HG02571 (cell line): ENCODE measurements at regions not wholly inside any gene's neighbourhood (a gene's known extent, or its start where the extent isn't known, plus 50 kb on each side); places are given as distances from the start of the nearest gene placed in this dataset.
A peak's percentile ranks its signal among the peaks of the same experiment; 100 is the strongest.
"Not testable (repeated sequence)": the region's sequence is repeated elsewhere in the genome, so short reads cannot be mapped to it uniquely, and the experiment has no call there.

Experiments used
- ATAC-seq: cut with Tn5 transposase; IDR thresholded peaks from one replicate; pipeline ENCODE4 v1.9.1; 2021; ENCODE audit warnings: mild to moderate bottlenecking, moderate library complexity; ENCODE audit not compliant: unreplicated experiment

DNA sequence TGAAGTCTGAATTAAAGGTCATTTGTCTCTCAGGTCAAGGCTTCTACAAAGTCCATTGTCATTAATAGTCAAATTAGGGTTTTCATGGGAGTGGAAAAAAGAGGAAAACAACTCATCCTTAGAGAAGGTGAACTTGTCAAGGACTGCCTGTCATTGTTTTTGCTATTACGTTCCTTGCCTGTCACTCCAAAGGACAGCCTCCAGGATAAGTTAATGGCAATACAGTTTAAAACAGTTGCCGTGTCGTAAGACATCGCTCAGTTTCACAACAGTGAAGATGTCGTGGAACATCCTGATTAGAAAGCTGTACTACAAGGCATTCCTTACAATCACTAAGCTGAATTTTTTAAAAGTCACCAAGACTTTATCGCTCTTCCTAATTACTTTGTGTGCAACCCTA, 466.8 kb upstream of the SMIM31 start:
- ATAC-seq: no peak

DNA sequence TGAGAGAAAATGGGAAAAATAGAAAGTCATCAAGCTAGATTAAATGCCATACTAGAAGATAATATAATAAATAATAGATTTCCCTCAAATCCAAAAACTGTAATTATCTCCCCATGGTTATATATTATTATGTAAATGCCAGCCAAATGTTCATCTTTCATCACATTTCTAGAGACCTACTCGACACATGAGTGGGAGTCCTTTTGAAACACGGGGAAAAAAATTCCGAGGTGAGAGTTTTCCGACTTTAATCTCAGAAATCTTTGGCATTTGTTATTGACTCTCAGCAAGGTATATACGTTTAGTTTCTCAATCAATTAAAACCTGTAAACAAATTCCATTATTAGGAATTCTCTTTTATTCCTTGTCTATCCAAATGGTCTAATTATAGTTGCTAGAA, 465.4 kb upstream of the SMIM31 start:
- ATAC-seq: no peak

DNA sequence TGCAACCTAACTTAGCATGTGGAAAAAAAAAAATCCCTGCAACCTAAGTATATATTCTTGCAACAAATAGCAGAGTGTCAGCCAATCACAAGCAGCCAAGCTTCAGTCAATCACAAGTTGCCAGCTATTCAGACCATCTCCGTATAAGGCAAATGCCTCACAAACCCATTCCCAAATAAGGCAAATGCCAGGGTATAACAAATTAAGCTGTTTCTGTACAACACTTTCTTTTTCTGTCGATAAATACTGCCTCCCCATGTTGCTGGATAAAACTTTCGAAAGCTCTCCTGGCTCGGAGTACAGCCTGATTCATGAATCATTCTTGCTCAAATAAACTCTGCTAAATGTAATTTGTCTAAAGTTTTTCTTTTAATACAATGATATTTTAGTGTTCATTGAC, 460.7 kb upstream of the SMIM31 start:
- no peak for ATAC-seq

DNA sequence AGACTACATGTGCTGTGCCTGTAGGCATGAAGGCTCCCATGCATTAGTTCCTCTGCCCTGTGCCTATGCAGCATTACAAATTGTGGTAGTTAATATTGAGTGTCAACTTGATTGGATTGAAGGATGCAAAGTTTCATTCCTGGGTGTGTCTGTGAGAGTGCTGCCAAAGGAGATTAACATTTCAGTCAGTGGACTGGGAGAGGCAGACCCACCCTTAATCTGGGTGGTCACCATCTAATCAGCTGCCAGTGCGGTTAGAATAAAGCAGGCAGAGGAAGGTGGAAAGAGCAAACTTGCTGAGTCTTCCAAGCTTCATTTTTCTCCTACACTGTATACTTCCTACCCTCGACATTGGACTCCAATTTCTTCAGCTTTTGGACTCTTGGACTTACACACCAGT, 460.2 kb upstream of the SMIM31 start:
- no peak for ATAC-seq

DNA sequence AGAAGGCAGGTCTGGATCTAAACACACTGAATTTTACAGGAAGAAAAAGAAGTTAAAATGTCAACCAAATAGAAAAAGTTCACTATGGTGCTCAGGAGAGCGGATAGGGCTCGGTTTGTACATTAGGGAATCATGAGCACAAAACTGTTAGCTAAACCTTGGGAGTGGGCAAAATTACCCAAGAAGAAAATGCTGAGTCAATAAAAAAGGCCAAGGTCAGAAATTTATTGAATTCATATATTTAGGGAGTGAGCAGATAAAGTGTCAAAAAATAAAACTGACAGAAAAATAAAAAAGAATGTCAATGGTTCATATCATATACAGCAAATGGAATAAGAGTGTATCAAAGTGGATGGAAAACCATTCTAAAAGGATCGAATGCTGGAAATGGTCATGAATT, 452.5 kb upstream of the SMIM31 start:
- ATAC-seq: no peak

DNA sequence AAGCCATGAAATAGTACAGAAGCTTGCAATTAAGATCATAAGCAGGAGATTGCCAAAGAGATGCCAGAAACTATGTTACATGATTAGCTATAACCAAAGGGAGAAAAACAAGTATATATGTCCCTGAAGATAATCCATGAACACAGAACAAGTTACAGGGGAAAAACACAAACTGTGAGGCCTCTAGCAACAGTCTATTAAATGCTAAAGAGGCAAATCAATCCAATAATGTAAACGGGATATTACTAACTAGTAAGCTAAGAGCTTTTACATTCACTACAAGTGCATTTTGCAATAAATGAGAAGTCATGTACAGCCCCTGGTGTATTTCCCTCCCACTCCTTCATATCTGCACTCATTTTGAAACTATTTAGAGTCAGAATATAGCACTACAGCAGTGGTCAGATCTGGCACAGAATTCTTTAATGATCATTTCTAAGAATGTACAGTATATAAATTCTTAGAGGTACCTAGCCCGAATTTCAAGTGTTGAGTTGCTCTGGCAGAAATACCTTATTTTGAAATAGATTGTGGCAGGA, 449.8 kb upstream of the SMIM31 start:
- ATAC-seq: peak; percentile 70

DNA sequence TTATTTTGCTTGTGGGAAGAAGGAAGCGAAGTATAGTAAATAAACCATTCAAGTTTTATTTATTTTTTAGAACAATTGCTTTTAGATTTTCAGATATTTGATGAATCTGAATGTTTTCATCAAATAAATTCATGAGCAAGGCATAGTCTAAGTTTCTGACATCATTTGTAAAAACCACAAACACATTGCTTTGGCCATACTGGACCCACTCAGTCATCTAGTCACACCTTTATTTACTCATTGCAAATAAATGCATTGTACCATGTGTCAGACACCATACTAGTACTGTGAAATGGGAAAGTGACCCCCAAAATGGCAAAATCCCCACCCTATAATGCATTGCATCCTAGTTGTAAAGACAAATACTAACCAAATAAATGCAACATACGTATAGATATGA, 449.1 kb upstream of the SMIM31 start:
- ATAC-seq: no peak

DNA sequence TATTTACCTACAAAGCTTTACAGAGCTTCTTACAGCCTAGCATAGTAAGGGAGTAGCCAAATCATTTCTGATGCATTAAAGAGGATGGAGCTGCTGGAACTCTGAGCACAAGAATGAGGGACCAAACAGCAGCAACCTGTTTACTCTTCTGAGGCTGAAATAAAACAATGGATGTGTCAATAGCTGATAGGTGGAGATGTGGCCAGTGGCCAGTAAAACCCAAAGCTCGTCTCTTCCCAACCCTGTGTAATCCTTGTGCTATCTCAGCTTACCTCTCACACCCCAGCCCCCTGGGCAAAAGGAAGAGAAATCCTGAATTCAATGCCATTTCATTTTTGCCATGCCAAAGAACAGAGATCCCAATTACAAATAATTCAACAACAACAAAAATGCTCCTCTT, 446.7 kb upstream of the SMIM31 start:
- no peak for ATAC-seq

DNA sequence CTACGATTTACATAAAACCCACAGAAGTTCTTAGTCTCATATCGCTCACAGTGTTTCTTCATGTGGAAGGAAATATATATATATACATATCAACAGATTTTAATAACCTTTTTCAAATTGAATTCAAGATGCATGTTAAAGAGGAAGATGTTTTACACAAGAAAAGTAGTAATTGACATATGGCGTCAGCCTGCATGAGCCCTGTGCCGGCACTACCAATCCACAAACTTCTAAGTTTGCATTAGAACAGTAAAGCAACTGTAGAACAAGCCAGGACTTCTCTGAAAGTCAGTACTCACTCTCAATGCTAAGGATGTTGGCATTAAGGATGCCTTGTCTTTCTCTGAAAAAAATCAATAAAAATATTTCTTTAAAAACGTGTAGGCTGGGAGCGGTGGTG, 441.3 kb upstream of the SMIM31 start:
- ATAC-seq: no peak

DNA sequence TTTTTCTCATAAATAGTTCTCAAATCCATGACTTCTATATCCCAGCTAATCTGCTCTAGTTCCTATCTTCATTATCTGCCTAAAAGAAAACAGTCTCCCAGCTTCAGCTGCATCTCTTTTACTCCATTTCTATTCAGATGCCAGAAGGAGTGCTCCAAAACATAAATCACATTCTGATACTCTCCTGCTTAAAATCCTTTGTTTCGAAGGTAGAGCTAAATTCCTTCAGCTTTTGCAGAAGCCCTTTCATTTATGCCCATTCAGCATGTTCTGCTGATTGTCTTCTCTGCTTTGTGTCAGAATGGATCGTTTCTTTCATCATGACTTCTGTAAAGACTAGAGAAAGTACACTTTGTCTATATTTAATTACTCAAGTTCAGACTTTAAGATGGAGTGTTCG, 440.1 kb upstream of the SMIM31 start:
- ATAC-seq: no peak

DNA sequence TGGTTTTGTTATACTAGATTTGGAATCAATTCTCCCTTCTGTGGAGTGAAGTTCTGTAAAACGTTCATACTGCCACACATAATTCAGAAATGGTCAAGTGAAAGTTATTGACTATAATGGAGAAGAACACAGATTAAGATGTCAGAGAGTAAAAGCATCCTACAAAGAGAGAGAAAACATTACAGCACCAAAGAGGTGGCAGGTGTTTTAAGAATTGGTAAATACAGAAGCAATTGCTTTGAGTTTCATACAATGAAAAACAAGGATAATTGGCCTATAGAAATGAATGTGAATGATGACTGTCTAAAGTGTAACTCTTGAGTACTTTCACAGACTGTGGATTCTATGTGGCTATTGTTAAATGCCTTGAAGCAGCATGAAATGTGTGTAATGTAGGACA, 435.6 kb upstream of the SMIM31 start:
- ATAC-seq: no peak

DNA sequence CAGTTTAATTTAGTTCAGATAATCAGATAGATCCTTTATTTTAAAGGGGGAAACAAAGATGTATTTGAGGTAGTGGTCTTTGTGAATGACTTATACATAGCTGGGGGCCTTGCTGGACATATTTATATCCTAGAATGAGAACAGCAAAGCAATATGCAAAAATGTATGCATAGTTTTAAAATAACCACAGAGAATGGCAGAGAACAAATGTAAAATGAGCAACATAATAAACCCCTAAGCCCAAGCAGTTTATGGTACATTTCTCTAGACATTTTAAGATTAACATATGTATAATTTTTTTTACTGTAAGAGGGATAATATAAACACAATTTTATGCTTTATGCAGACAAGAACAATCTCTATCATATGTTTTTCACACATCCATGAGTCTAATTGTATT, 434.2 kb upstream of the SMIM31 start:
- no peak for ATAC-seq

DNA sequence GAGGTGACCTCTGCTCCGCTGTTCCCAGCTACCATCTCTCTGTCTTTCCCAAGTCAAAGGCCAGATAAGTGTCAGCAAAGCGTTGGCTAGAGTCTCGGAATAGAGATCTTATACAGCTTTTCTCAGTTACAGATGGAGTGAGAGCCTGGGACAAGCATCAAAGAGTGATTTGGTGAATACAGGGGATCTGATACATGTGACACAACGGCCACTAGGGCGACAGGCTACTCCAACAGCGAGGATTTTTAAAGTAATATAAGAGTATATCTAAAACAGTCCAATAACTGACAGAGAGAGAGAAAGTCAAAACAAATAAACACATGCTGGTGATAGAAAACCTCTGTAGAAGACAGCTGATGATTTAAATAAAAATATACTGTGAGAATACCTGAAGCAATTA, 433.1 kb upstream of the SMIM31 start:
- ATAC-seq: no peak

DNA sequence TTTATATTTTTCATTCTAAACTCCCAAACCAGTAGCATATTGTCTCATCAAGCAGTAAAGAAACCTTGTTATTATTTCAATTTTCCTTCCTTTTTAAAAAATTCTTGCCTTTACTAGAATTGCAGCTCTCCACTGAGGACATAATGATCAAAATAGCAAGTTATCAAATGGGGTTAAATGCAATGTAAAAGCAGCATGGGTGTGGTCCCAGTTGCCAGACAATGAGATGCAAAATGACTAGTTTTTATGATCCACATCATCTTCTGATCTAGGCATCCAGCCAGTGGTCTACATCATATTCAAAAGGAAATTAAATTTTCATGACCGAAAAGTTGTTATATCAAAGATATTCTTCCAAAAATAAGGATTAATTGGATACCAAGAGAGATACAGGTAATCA, 427.9 kb upstream of the SMIM31 start:
- ATAC-seq: no peak

DNA sequence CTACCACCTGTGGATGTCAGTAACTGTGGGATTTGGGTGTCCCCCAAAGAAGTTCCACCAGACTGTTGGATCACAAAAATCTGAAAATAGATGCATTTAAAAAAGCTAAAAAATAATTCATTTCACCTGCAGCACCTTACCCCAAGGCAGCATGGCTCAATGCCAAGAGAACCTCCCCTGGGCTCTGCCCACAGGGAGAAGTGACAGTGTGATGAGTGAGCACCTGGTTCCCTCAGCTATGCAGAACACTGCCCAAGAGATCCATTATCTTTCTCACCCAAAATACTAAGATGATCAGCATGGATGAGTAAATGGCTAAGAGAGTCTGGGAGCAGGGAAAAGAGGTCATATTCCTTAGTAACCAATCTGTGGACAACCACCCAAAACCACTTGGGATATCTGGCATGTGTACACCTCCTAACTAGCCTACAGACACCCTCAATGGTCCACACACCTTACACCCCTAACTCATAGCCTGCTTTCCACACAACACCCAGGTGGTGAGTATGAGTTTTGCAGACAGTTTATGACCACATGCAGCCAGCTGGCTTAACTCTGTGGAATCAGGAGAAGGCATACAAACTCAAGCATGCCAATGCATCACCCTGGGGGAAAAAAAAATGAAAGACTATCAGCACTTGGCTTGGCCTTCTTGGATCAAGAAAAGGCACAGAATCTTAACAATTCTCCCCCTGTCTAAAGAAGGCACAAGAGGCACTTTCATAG, 416.5 kb upstream of the SMIM31 start:
- no peak for ATAC-seq

DNA sequence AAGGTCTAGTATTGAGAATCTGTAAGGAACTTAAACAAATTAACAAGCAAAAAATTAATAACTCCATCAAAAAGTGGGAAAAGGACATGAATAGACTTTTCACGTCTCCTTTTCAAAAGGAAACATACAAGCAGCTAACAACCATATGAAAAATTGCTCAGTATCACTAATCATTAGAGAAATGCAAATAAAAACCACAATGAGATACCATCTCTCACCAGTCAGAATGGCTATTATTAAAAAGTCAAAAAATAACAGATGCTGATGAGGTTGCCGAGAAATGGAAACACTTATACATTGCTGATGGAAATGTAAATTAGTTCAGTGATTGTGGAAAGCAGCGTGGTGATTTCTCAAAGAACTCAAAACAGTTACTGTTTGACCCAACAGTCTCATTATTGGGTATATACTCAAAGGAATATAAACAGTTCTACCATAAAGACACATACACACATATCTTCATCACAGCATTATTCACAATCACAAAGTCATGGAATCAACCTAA, 410.4 kb upstream of the SMIM31 start:
- no peak for ATAC-seq

DNA sequence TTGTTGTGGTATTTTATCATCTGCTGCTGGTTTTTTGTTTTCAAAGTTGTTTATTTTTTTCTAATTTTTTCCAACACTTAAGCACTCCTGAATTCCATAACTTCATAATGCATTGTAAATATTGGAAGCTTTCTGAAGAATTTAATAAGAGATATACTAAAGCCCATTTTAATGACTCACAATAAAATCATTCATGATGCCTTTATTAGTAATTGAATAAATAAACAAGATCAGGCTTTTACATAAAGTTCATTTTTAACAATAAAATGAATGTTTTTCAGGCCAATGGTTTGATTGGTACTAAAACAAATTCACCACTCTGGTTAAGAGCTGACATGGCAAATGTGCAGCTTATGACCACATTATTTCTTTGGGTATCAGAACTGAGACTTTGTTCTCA, 408.2 kb upstream of the SMIM31 start:
- no peak for ATAC-seq

DNA sequence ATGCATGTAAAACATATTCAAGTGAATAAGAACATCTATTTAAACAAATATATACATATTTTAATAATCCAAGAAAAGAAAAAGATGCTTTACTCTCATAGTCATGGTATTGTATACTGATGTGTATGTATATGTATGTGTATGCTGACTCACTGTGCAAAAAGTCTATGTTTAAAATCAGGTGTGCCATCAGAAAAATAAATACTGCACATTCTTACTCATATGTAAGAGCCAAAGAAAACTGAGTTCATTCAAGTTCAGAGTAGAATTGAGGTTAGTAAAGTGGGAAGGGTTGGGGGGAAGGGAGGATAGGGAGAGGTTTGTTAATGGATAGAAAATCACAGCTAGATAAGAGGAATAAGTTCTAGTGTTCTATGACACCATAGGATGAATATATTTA, 403.9 kb upstream of the SMIM31 start:
- no peak for ATAC-seq

DNA sequence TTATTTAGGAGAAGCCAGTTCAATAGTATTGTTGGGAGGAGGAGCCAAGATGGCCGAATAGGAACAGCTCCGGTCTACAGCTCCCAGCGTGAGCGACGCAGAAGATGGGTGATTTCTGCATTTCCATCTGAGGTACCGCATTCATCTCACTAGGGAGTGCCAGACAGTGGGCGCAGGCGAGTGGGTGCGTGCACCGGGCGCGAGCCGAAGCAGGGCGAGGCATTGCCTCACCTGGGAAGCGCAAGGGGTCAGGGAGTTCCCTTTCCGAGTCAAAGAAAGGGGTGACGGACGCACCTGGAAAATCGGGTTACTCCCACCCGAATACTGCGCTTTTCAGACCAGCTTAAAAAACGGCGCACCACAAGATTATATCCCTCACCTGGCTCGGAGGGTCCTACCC, 403.2 kb upstream of the SMIM31 start:
- ATAC-seq: not testable (repeated sequence)

DNA sequence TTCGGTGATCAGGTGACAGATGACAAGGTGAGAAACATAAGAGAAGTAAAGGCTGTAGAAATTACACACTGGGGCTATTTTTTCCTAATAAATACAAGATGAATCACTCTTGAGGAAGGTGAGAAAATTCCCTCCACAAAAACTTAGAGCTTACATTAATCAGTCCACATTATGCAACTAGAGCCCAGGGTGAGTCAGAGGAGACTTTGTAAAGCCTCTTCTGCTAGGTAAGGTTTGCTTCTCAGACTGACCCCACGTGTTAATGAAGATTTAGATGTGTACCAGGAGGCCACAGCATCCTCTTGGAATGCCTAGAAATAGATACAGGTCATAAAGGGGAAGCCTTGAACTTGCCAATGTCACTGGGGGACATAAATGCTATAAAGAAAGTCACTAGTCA, 396.0 kb upstream of the SMIM31 start:
- no peak for ATAC-seq

DNA sequence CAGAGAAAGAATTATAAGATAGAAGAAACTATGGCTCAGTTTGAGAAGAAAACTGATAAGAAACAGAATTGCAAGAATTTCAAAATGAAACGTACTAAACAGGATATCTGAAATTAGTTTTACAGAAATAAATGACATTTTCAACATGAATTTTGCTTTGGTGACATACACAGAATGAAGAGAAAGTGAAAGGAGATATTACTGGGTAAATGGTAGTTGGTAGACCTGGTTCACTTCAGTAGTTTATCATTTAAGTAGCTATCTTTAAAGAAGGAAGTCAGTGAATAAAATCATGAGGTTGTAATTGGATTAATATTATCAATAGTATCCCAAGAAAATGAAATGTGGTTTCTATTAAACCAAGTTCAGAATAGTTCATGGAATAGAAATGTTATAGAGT, 395.5 kb upstream of the SMIM31 start:
- no peak for ATAC-seq

DNA sequence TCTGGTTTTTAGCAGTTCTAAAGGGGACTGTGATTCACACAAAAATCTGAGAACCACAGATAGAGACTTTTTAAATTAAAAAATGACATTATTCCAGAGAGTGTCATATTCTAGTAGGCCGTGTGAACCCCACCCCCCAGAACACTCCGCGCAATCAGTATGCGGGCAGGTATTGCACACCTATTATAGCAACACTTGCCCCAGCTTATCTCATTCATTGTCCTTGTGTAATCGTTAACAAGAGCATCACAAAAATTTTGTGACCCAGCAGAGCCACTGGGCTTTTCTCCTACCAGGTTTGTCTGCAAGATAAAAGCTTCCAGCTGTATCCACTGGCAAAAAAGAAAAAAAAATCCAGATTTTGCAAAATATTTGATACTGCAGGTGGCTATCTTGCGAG, 394.1 kb upstream of the SMIM31 start:
- ATAC-seq: no peak

DNA sequence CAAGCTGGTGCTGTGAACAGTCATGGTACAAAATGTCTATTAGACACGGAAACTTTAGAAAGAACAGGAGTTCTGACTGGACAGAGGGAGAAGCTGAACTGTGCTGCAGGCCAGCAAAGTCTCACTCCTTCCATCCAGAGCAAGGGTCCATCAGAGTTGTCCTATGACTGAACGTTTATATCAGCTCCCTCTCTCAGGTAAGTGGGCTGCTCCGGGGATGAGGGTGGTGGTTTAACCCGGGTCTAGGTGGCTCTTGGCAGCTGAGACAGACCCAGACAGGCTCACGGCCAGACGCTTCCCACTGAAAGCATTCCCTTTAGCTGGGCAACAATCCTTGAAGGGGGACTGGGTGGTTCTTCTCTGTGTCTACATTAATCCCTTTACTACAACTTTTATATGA, 385.0 kb upstream of the SMIM31 start:
- no peak for ATAC-seq
